OCI-M2 (cell line): ENCODE measurements at regions not wholly inside any gene's neighbourhood (a gene's known extent, or its start where the extent isn't known, plus 50 kb on each side); places are given as distances from the start of the nearest gene placed in this dataset.

Experiments
- DNase-seq: peaks from one replicate; lab custom pipeline; 2025; ENCODE audit not compliant: unreplicated experiment; lab: John Stamatoyannopoulos, UW

DNA sequence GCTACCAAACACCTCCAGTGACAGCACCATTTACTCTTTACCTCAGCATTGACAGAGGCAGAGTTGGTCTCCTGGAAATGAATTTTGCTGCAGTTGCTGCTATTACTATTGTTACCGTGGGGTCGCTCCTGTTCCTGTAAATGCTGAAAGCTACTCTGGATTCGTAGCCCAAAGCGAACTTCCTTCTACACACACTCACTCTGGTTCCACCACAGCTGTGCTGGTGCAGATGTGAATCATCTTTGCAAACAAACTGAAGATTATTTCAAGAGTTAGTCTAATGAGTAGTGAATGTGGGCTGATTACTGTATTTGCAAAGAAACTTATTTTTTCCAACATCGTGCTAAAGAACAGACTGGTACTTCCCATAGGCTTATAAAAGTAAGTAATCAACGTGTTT, 304.0 kb downstream of the LPIN1 start:
- no peak for DNase-seq

DNA sequence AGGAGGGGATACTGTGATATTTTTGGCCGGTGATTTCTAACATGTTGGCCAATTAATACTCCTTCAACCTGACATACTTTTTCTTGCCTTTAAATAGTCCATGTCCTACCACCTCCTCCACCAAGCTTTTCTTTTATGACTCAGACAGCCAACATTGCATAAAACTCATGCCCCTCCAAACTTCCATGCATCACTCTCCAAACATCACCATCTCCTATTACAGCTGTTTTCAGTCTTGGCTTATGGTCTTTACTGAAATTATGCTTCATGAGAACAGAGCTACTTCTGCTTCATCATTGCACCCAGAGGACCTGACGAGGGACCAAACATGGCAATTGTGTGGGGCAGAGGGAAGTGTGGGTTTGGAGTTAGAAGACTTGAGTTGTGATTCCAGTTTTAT, 305.4 kb downstream of the LPIN1 start:
- no peak for DNase-seq

DNA sequence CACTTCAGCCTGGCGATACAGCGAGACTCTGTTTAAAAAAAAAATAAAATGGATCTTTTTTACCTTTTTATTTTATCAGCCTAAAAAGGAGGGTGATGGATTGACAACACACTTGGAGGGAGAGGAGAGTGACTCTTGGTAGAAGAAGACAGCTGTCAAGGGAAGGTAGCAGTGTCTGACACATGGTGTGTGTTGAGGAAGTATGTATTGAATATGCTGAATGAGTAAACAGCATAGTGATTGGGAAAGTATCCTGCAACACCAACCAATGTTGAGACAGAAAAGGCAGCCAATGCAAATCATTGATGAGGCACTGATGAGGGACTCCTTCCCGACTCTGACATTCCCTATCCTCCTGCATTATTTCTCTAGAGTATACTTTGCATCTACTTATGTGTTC, 306.4 kb downstream of the LPIN1 start:
- no peak for DNase-seq

- DNase-seq = no peak
Measured at GRCh38 chr2:12054956-12055618, 308.7 kb downstream of the LPIN1 start.

DNA sequence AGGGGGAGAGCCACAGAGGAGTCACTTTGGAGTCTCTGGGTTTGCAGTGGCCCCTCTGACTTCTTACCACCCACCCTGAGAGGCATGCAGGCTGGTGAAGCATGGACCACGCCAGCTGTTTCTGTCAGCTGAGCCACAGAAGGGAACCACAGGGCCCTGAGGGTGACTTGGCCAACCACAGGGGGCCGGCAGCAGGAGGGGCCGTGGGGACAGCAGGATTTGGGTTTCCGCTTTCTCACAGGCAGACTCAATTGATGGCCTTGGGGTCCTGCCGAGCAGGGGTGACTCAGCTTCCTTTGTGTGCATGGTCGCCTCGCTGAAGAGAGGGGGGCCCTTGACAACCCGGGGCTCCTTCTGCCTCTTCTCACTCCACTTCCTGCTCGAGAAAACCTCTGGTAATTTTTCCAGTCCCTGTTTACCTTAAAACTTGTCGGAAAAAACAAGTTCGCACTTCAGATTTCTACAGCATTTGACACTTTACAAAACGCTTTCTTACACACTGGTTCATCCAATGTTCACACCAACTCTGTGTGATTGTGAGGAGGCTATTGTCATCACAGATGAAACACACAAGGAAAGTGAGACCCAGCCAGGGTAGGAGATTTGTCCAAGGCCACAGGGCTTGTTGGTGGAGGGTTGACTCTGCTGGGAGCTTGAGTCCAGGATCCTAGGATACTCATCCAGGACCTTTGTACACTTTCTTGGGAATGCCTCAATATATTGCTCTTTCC, 311.2 kb downstream of the LPIN1 start:
- DNase-seq = no peak

DNA sequence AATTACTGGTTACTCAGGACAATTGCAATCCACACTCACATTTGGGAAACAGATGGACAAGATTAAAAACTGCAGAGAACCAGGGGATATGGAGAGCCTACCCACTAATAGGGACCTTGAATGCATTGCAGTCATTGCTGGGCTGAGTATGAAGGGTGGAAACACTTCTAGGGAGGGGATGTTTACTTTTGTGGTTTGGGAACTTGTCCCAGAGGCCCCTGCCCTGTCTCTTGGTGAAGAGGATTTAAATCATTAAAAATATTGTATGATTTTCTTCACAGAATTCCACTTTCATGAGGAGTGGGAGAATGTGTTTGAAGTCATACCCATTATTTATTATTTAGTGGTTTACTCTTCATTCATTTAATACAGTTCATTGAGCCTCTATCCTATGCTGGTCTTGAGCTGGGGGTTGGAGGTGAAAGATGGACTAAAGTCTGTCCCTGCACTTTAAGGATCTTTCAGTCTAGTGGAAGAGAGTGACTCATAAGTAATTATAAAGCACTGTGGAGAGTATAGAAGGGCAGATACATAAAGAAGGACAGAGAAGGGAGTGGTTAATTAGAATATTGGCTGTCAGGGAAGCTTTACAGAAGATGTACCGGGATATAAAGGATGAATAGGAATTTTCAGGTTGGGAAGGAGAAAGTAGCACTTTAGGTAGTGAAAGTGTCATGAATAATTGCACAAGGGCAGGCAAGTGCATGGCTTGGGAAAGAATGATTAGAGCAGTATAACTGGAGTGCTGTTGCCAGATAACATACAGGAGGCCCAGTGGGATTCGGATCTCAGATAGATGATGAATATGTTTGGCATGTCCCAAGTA, 313.4 kb downstream of the LPIN1 start:
- DNase-seq = no peak

DNA sequence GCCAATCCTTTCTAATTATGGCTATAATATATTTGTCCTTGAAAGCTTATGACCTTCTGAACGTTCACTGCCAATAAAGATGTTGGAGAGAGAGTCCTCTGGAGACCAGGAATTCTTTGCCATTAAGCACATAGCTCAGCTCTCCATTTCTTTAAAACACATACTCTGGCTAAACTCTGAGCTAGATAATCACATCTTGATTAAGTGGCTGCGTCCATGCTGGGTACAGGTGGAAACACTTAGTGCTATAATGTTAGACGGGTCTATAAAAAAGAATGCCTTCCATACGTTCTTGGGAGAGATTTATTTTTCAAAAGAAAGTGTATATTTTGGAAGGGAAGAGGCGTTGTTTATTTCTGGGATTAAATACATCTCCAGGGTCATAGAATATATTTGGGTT, 314.5 kb downstream of the LPIN1 start:
- DNase-seq = no peak

DNA sequence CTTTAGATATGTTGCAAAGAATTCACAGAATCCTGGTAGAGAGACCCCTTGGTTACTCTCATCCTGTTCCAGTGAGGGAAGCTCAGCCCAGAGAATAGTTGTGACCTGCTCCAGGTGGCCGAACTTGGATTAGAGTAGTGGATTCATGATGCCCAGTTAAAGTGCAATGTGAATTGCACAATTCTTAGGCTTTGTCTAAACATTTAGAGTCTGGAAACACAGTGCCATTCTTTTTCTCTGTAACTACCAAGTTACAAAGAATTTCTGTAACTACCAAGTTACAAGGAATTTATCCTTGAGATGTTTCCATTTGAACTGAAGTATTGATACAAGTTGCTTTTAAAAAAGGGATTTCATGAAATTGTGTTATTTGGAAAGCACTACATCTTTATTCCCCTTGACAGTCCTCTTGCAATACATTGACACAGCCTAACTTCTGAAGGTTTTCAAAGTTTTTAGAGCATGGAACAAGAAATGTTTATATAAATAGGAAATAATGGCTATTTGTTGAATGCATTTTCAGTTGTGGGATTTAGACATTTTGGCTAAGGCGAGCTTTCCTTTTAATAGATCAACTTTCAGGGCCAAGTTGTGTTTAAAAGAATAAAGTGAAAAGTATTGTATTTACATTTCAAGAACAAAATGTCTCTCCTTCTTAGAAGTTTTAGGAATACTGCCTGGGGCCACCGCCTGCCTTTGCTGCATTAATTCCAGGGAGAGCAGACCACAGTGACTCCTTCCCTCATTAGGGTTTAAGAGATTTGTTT, 315.0 kb downstream of the LPIN1 start:
- DNase-seq = no peak

DNA sequence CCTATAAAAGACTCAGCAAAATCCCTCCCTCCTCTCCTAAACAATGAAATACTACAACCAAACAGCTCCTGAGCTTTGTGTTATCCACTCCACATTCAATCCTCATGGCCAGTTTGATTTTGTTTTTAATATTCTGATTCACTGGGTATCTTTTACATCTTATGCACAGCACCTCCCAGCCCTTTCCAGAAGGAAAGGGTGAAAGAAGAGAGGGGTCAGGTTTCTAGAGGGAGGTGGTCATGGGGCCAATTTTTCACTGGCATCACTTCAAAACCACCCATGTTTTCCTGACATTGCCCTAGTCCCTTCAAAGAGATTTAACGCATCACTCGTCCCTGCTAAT, 315.6 kb downstream of the LPIN1 start:
- DNase-seq = no peak

DNA sequence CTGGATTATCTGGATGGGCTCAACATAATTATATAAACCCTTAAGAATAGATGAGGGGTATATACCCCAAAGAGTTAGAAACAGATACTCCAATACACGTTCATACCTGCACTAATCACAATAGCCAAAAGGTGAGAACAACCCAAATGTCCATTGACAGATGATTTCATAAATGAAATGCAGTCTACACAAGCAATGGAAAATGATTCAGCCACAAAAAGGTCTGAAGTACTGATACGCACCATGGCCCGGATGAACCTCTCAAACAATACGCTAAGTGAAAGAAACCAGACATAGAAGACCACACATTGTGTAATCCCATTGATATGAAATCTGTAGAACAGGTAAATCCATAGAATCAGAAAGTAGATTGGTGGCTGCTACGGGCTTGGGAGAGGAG, 316.8 kb downstream of the LPIN1 start:
- no peak for DNase-seq

DNA sequence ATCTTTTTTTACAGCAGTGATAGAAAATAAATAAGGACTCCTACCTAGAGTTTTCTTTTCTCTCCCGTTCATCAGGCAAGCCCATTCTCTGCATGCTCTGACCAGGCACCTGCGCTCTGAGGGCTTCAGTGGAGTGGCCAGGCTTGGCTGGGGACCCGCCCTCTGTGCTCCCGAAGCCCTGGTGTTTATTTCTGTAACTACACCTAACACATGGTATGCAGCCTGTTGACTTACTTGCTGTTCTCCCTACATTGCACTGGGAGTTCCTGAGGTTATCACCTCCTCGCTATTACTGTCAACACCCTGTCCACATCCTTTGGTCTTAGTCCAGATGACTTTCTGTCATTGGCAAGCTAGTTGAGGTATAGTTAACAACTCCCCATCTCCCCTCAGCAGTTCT, 317.7 kb downstream of the LPIN1 start:
- no peak for DNase-seq

DNA sequence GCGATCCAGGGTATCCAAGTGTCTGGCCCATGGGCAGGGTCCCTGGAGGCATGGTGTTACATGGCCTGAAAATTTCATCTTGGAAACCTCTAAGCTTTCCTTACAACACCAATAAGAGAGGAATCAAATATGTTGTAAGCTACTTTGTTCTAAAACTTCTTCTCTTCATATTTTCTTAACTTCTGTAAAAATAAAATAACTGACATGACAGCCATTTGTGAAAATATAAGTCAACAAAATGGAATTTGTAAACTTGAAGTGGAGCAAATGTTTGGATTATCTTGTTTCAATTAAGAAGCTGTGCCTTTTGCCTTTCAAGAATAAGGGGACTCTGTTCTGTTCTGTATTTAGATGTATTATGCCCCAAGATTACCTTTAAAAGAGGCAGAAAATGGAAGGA, 319.7 kb downstream of the LPIN1 start:
- no peak for DNase-seq

DNA sequence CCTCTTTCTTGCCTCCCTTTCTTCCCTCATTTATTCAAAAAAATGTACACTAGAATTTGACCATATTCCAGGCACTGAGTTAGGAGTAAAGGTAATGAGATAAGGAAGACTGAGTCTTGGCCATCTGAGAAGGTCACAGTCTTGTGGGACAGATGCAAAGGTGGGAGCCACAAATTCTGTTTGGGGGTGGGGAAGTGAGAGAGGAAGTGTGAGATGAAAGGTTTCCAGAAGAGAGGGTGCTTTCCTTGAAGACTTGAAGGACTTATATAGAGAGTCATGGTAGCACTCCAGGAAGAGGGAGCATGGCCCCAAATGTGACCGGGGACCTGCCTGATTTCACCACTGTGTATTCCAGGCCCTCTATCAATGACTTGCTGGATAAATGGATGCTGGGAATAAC, 320.6 kb downstream of the LPIN1 start:
- no peak for DNase-seq

- DNase-seq = no peak
Measured at GRCh38 chr2:12068796-12069538, 322.5 kb downstream of the LPIN1 start.

DNA sequence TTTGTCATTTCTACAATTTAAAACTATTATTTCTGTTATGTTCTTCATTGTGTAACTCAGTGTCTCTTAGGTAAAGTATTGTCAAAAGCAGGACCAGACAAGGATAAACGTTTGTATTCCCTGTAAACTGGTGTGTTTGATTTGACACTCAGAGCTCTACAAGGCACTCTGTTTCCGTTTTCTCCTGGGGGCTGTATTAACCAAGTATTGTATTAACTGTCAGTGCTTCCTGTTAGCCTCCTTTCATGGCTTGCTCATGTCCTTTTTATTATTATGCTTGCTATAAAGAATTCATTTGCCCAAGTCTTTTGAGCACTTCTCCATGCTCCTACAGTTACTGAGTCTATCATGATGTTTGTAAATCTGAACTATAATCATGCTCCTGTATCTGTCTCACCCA, 323.7 kb downstream of the LPIN1 start:
- DNase-seq = no peak

GRCh38 chr2:12070581-12070980, 324.1 kb downstream of the LPIN1 start:
- DNase-seq = no peak

- no peak for DNase-seq
Measured at GRCh38 chr2:12071318-12071717, 324.9 kb downstream of the LPIN1 start.

DNA sequence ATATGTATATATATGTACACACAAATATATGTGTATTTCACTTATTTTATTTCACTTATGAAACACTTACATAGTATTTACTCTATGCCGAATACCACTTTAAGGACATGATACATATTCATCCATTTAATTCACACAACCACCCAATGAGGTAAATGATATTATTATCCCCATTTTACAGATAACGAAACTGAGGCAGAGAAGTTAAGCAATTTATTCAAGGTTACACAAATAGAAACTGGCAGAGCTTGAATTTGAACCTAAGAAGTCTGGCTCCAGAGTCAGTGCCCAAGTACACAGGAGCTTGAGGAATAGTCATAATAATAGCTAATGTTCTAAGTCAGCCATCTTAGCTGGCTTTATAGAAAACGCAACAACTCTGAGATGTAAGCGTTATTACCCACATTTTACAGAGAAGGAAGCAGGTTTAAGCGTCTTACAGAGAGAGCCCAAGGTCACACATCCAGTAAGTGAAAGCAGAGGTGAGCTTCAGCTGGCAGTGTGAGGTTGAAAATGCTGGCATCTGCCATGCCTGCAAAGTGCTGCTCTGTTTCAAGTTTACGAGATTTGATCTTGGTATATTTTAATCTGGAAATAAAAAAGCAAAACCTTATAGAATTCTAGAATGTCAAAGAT, 326.9 kb downstream of the LPIN1 start:
- DNase-seq = no peak

DNA sequence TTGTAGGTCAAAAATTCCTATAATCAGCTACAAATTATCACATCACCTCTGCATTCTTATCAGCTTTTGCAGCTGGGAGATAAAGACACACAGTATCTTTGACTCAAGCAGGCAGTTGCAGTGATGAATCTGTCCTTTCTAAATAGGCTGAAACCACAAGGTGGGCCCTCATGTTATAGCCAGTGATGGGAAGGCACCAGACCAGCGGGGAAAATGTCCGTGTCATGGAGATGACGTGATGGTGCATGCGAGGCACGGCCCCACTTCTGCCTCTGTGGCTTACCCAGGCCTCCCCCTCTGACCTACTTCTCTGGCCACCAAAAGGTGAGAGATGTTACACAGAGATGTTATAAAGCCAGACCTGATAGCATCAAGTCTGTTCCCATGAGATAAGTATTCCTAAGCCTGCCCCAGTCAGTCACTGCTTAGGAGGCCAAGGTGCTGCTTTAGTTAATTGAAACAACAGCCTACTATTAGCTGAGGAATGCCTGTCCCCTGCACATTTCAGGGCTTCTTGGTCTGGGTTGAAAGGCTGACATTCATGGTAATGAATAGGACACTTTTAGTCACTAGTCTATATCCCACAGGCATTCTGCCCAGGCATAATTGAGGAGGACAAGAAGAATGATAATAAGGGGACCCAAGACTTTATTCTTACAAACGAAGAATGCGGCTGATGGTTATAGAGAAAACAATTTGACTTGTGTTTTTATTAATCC, 327.9 kb downstream of the LPIN1 start:
- DNase-seq = no peak

- no peak for DNase-seq
Measured at GRCh38 chr2:12074845-12075217, 328.4 kb downstream of the LPIN1 start.
